ENCODE measurements at regions not wholly inside any gene's neighbourhood (a gene's known extent, or its start where the extent isn't known, plus 50 kb on each side); places are given as distances from the start of the nearest gene placed in this dataset.

DNA sequence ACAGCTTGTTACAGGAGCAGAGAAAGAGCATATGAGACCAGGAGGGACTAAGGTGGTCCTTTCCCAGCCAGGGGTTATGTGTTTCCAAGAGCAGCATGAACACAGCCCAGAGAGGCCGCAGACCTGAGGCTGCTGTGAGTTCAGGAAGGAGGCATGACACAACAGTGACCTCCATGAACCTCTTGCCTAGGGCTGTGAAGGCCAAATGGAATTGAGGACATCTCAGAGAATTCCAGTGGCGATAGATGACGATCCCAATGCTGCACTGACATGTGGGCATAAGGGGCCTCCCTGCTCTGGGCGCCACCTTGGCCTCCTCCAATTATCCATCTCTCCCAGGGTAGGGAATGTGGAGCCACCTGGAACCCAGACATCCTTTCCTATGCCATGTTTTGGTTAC is 79.9 kb upstream of the FUCA2 start:
- no peak overlapping the region for H3K9ac ChIP-seq (ENCODE audit: low read depth, low read length, poor library complexity)

DNA sequence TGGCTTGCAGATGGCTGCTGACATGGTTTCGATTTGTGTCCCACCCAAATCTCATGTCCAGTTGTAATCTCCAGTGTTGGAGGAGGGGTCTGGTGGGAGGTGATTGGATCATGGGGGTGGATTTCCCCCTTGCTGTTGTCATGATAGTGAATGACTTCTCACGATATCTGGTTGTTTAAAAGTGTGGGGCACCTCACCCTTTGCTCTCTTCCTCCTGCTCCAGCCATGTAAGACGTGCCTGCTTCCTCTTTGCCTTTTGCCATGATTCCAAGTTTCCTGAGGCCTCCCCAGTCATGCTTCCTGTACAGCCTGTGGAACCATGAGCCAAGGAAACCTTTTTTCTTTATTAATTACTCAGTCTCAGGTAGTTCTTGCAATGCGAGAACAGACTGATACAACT is 77.6 kb upstream of the FUCA2 start:
- no peaks in the 10 kb centered on the region for H3K79me1 ChIP-seq (ENCODE audit: low read depth, low read length)
- WGBS, 2 donors (ENCODE audit: extremely low coverage in 2 of 2, insufficient read length in 2 of 2, insufficient replicate concordance in 1 of 2) = no CpG with 5 or more reads among the region's 4 CpGs

More for the DNA sequence above, 79.9 kb upstream of the FUCA2 start:
- Histone ChIP-seq H3K36me3 (replicated peaks in 1 of 2; ENCODE audit: control insufficient read depth in 2 of 2, insufficient read depth in 2 of 2, low read length in 2 of 2) (no peaks in the 10 kb centered on the region), H3K4ac (ENCODE audit: low read length) (no peak overlapping the region), H2BK5ac (ENCODE audit: low read length) (no peak overlapping the region), H3K14ac (ENCODE audit: low read length) (no peak overlapping the region), H3K4me1 (ENCODE audit: control insufficient read depth in 2 of 2, insufficient read depth in 1 of 2, low read depth in 1 of 2, low read length in 2 of 2) (no peaks in the 10 kb centered on the region), H3K23ac (ENCODE audit: low read depth, low read length, poor library complexity) (no peak overlapping the region), H4K91ac (ENCODE audit: low read depth, low read length, poor library complexity) (no peak overlapping the region), H3K4me2 (ENCODE audit: insufficient read depth, low read length, poor library complexity, severe bottlenecking) (no peak overlapping the region), H2BK15ac (ENCODE audit: low read length) (no peak overlapping the region), H3K27me3 (ENCODE audit: control insufficient read depth in 3 of 3, insufficient read depth in 3 of 3, low read depth in 1 of 3, low read length in 3 of 3) (no peaks in the 10 kb centered on the region), H2BK12ac (ENCODE audit: low read length) (no peak overlapping the region), H2AFZ (ENCODE audit: low read length) (no peak overlapping the region), H2AK5ac (ENCODE audit: low read depth, low read length) (no peak overlapping the region), H3K18ac (ENCODE audit: low read length) (no peak overlapping the region), H3K79me1 (ENCODE audit: low read depth, low read length) (no peaks in the 10 kb centered on the region), H3K27ac (replicated peaks; ENCODE audit: low read length) (no peak overlapping the region), H2BK120ac (ENCODE audit: low read depth, low read length) (no peak overlapping the region), H4K8ac (ENCODE audit: low read depth, low read length) (no peak overlapping the region), H3K4me3 (ENCODE audit: low read length in 2 of 2) (no peak overlapping the region), H3K9me3 (replicated peaks in 1 of 2; ENCODE audit: control insufficient read depth in 2 of 2, insufficient read depth in 1 of 2, low read depth in 1 of 2, low read length in 2 of 2) (no peaks in the 10 kb centered on the region)
- DNase-seq (ENCODE audit: low spot score) = no peak
- no CpG with 5 or more reads among the region's 4 CpGs for WGBS, 2 donors (ENCODE audit: extremely low coverage in 2 of 2, insufficient read length in 2 of 2, insufficient replicate concordance in 1 of 2)

DNA sequence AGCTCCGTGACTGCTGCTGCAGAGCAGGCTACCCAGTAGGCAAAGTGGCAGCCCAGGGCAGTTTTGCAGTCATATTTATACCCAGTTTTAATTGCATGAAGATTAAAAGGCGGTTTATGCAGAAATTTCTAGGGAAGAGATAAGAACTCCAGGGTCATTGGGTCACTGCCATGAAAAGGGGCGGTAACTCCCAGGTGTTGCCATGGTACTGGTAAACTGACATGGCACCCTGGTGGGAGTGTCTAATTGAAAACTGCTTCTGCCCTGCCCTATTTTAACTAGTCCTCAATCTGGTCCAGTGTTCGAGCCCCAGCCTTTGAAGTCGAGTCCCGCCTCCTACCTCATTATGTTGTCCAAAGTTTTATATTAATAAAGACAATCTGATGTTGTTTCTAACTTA is 75.0 kb upstream of the FUCA2 start:
- no peak overlapping the region for H2BK120ac ChIP-seq (ENCODE audit: low read depth, low read length)

More for the DNA sequence above, 77.6 kb upstream of the FUCA2 start:
- Histone ChIP-seq H3K9me3 (replicated peaks in 1 of 2; ENCODE audit: control insufficient read depth in 2 of 2, insufficient read depth in 1 of 2, low read depth in 1 of 2, low read length in 2 of 2) (no peaks in the 10 kb centered on the region), H4K8ac (ENCODE audit: low read depth, low read length) (no peak overlapping the region), H3K27ac (replicated peaks; ENCODE audit: low read length) (no peak overlapping the region), H2BK120ac (ENCODE audit: low read depth, low read length) (no peak overlapping the region), H3K4me2 (ENCODE audit: insufficient read depth, low read length, poor library complexity, severe bottlenecking) (no peak overlapping the region), H2BK12ac (ENCODE audit: low read length) (no peak overlapping the region), H3K4me1 (ENCODE audit: control insufficient read depth in 2 of 2, insufficient read depth in 1 of 2, low read depth in 1 of 2, low read length in 2 of 2) (no peaks in the 10 kb centered on the region), H2BK5ac (ENCODE audit: low read length) (no peak overlapping the region), H4K91ac (ENCODE audit: low read depth, low read length, poor library complexity) (no peak overlapping the region), H3K4me3 (ENCODE audit: low read length in 2 of 2) (no peak overlapping the region), H3K18ac (ENCODE audit: low read length) (no peak overlapping the region), H2BK15ac (ENCODE audit: low read length) (no peak overlapping the region), H3K23ac (ENCODE audit: low read depth, low read length, poor library complexity) (no peak overlapping the region), H3K36me3 (replicated peaks in 1 of 2; ENCODE audit: control insufficient read depth in 2 of 2, insufficient read depth in 2 of 2, low read length in 2 of 2) (no peaks in the 10 kb centered on the region), H2AK5ac (ENCODE audit: low read depth, low read length) (no peak overlapping the region), H3K4ac (ENCODE audit: low read length) (no peak overlapping the region), H2AFZ (ENCODE audit: low read length) (no peak overlapping the region), H3K27me3 (ENCODE audit: control insufficient read depth in 3 of 3, insufficient read depth in 3 of 3, low read depth in 1 of 3, low read length in 3 of 3) (no peaks in the 10 kb centered on the region), H3K14ac (ENCODE audit: low read length) (no peak overlapping the region), H3K9ac (ENCODE audit: low read depth, low read length, poor library complexity) (no peak overlapping the region)
- DNase-seq (ENCODE audit: low spot score) = no peak

GRCh38 chr6:143585716-143586115 is 74.2 kb upstream of the FUCA2 start:
- H3K27ac ChIP-seq (replicated peaks; ENCODE audit: low read length) = no peak overlapping the region
- no peak overlapping the region for H3K18ac ChIP-seq (ENCODE audit: low read length)
- H3K14ac ChIP-seq (ENCODE audit: low read length) = no peak overlapping the region
- no peak overlapping the region for H2BK12ac ChIP-seq (ENCODE audit: low read length)
- H3K23ac ChIP-seq (ENCODE audit: low read depth, low read length, poor library complexity) = no peak overlapping the region
- no peak overlapping the region for H2AK5ac ChIP-seq (ENCODE audit: low read depth, low read length)
- no peak overlapping the region for H4K91ac ChIP-seq (ENCODE audit: low read depth, low read length, poor library complexity)
- no peak overlapping the region for H2BK120ac ChIP-seq (ENCODE audit: low read depth, low read length)
- no peak overlapping the region for H3K9ac ChIP-seq (ENCODE audit: low read depth, low read length, poor library complexity)
- H3K4ac ChIP-seq (ENCODE audit: low read length) = no peak overlapping the region
- H4K8ac ChIP-seq (ENCODE audit: low read depth, low read length) = no peak overlapping the region
- no peak overlapping the region for H2AFZ ChIP-seq (ENCODE audit: low read length)
- no peak overlapping the region for H2BK15ac ChIP-seq (ENCODE audit: low read length)
- no peaks in the 10 kb centered on the region for H3K4me1 ChIP-seq (ENCODE audit: control insufficient read depth in 2 of 2, insufficient read depth in 1 of 2, low read depth in 1 of 2, low read length in 2 of 2)
- no peak overlapping the region for H3K4me3 ChIP-seq (ENCODE audit: low read length in 2 of 2)
- no peak for DNase-seq (ENCODE audit: low spot score)
- no CpG with 5 or more reads among the region's 4 CpGs for WGBS, 2 donors (ENCODE audit: extremely low coverage in 2 of 2, insufficient read length in 2 of 2, insufficient replicate concordance in 1 of 2)
- H2BK5ac ChIP-seq (ENCODE audit: low read length) = no peak overlapping the region
- H3K79me1 ChIP-seq (ENCODE audit: low read depth, low read length) = no peaks in the 10 kb centered on the region
- H3K27me3 ChIP-seq (ENCODE audit: control insufficient read depth in 3 of 3, insufficient read depth in 3 of 3, low read depth in 1 of 3, low read length in 3 of 3) = no peaks in the 10 kb centered on the region
- no peak overlapping the region for H3K4me2 ChIP-seq (ENCODE audit: insufficient read depth, low read length, poor library complexity, severe bottlenecking)
- H3K9me3 ChIP-seq (replicated peaks in 1 of 2; ENCODE audit: control insufficient read depth in 2 of 2, insufficient read depth in 1 of 2, low read depth in 1 of 2, low read length in 2 of 2) = no peaks in the 10 kb centered on the region
- no peaks in the 10 kb centered on the region for H3K36me3 ChIP-seq (replicated peaks in 1 of 2; ENCODE audit: control insufficient read depth in 2 of 2, insufficient read depth in 2 of 2, low read length in 2 of 2)

More for the DNA sequence above, 75.0 kb upstream of the FUCA2 start:
- H3K9me3 ChIP-seq (replicated peaks in 1 of 2; ENCODE audit: control insufficient read depth in 2 of 2, insufficient read depth in 1 of 2, low read depth in 1 of 2, low read length in 2 of 2) = no peaks in the 10 kb centered on the region
- H3K14ac ChIP-seq (ENCODE audit: low read length) = no peak overlapping the region
- no peak overlapping the region for H2BK12ac ChIP-seq (ENCODE audit: low read length)
- no peaks in the 10 kb centered on the region for H3K4me1 ChIP-seq (ENCODE audit: control insufficient read depth in 2 of 2, insufficient read depth in 1 of 2, low read depth in 1 of 2, low read length in 2 of 2)
- no peaks in the 10 kb centered on the region for H3K36me3 ChIP-seq (replicated peaks in 1 of 2; ENCODE audit: control insufficient read depth in 2 of 2, insufficient read depth in 2 of 2, low read length in 2 of 2)
- no peak overlapping the region for H4K8ac ChIP-seq (ENCODE audit: low read depth, low read length)
- no peaks in the 10 kb centered on the region for H3K79me1 ChIP-seq (ENCODE audit: low read depth, low read length)
- no peak overlapping the region for H4K91ac ChIP-seq (ENCODE audit: low read depth, low read length, poor library complexity)
- no peak for DNase-seq (ENCODE audit: low spot score)
- H3K9ac ChIP-seq (ENCODE audit: low read depth, low read length, poor library complexity) = no peak overlapping the region
- no peak overlapping the region for H2AK5ac ChIP-seq (ENCODE audit: low read depth, low read length)
- H3K4ac ChIP-seq (ENCODE audit: low read length) = no peak overlapping the region
- no peak overlapping the region for H3K4me3 ChIP-seq (ENCODE audit: low read length in 2 of 2)
- no peaks in the 10 kb centered on the region for H3K27me3 ChIP-seq (ENCODE audit: control insufficient read depth in 3 of 3, insufficient read depth in 3 of 3, low read depth in 1 of 3, low read length in 3 of 3)
- H2BK15ac ChIP-seq (ENCODE audit: low read length) = no peak overlapping the region
- no peak overlapping the region for H3K4me2 ChIP-seq (ENCODE audit: insufficient read depth, low read length, poor library complexity, severe bottlenecking)
- H2BK5ac ChIP-seq (ENCODE audit: low read length) = no peak overlapping the region
- H3K27ac ChIP-seq (replicated peaks; ENCODE audit: low read length) = no peak overlapping the region
- no peak overlapping the region for H3K23ac ChIP-seq (ENCODE audit: low read depth, low read length, poor library complexity)
- WGBS, 2 donors (ENCODE audit: extremely low coverage in 2 of 2, insufficient read length in 2 of 2, insufficient replicate concordance in 1 of 2) = no CpG with 5 or more reads among the region's 6 CpGs
- H3K18ac ChIP-seq (ENCODE audit: low read length) = no peak overlapping the region
- H2AFZ ChIP-seq (ENCODE audit: low read length) = no peak overlapping the region
